Endothelial cell of umbilical vein (primary cell): ENCODE measurements at regions not wholly inside any gene's neighbourhood (a gene's known extent, or its start where the extent isn't known, plus 50 kb on each side); places are given as distances from the start of the nearest gene placed in this dataset.

Experiments used
- BruUV-seq: library from RNA; stranded (reverse); fragments of 400-500 nt; replicated peaks from 2 replicates; lab custom pipeline; 2021; lab: Mats Ljungman, UMichigan
- CTCF ChIA-PET: fragments of 300-600, 350-600 bp; sonication (Branson Sonifier 250); formaldehyde crosslinking; loops from one replicate; lab custom pipeline; 2021; ENCODE audit warnings: antibody characterized with exemption, inconsistent platforms; lab: Charles Lee
- POLR2A ChIA-PET: fragments of 300-600, 350-600 bp; sonication (Branson Sonifier 250); formaldehyde crosslinking; loops from one replicate; lab custom pipeline; 2021; ENCODE audit warnings: antibody characterized with exemption, inconsistent platforms; lab: Charles Lee
- DNase-seq: peaks from one replicate; pipeline ENCODE4 v3.0.0-alpha.2; 2011; ENCODE audit warnings: low read depth, low spot score
- FAIRE-seq: peaks from 2 replicates; lab custom pipeline; 2011; peaks lifted over from hg19 to GRCh38; lab: Jason Lieb, UNC
- H2AFZ ChIP-seq: 2 replicates; pipeline ENCODE4 v1.6.0; 2012; ENCODE audit warnings: low read depth, low read length, control low read depth, inconsistent platforms
- H3K27ac ChIP-seq: 2 replicates; pipeline ENCODE4 v1.5.1; 2011; ENCODE audit warnings: low read depth, mild to moderate bottlenecking, control low read depth, low read length, moderate library complexity; ENCODE audit not compliant: insufficient read depth
- H3K27me3 ChIP-seq, 2 experiments: 2 replicates each; pipeline versions ENCODE4 v1.6.0 to v1.6.1; 2011; ENCODE audit warnings: low read length in 2 of 2, mixed read lengths in 1 of 2; ENCODE audit not compliant: control insufficient read depth in 2 of 2, insufficient read depth in 2 of 2
- H3K36me3 ChIP-seq, 2 experiments: 2 replicates in 1 of 2; 3 replicates in 1 of 2; pipeline ENCODE4 v1.5.1; 2011; ENCODE audit warnings: low read length in 2 of 2, mild to moderate bottlenecking in 1 of 2, moderate library complexity in 1 of 2; ENCODE audit not compliant: control insufficient read depth in 2 of 2, insufficient read depth in 2 of 2; ENCODE audit errors: extremely low read depth in 1 of 2
- H3K4me1 ChIP-seq: 3 replicates; pipeline ENCODE4 v1.5.1; 2011; ENCODE audit warnings: mild to moderate bottlenecking, low read length; ENCODE audit not compliant: control insufficient read depth, insufficient read depth; ENCODE audit errors: extremely low read depth
- H3K4me2 ChIP-seq: 2 replicates; pipeline ENCODE4 v1.6.1; 2011; ENCODE audit warnings: low read length, control low read depth, mixed read lengths; ENCODE audit not compliant: insufficient read depth
- H3K4me3 ChIP-seq, 3 experiments: fragments of 200-600 bp in 1 of 3; sonication (generic), shearing (Covaris generic) in 1 of 3; replicated peaks in 1 of 3; 2 replicates each; pipeline ENCODE4 v1.5.1; 2011 to 2016; ENCODE audit warnings: control low read depth in 3 of 3, low read length in 3 of 3, mild to moderate bottlenecking in 2 of 3, inconsistent platforms in 1 of 3, low read depth in 1 of 3, moderate library complexity in 1 of 3; ENCODE audit not compliant: insufficient read depth in 1 of 3
- H3K79me2 ChIP-seq: 2 replicates; pipeline ENCODE4 v1.6.0; 2012; ENCODE audit warnings: low read length, inconsistent platforms; ENCODE audit not compliant: control insufficient read depth, insufficient read depth
- H3K9ac ChIP-seq: replicated peaks from 2 replicates; pipeline ENCODE3; 2011; ENCODE audit warnings: low read length, control low read depth; ENCODE audit not compliant: insufficient read depth; ENCODE audit errors: extremely low read depth
- H3K9me1 ChIP-seq: replicated peaks from 3 replicates; pipeline ENCODE4 v1.6.0; 2011; ENCODE audit warnings: mild to moderate bottlenecking, low read length; ENCODE audit not compliant: control insufficient read depth, insufficient read depth; ENCODE audit errors: extremely low read depth
- H3K9me3 ChIP-seq: replicated peaks from 2 replicates; pipeline ENCODE4 v1.5.1; 2012; ENCODE audit warnings: low read length, inconsistent platforms; ENCODE audit not compliant: control insufficient read depth, insufficient read depth
- H4K20me1 ChIP-seq: replicated peaks from 2 replicates; pipeline ENCODE3; 2011; ENCODE audit warnings: mild to moderate bottlenecking, low read length; ENCODE audit not compliant: control insufficient read depth, insufficient read depth; ENCODE audit errors: extremely low read depth
- CTCF ChIP-seq, 2 donors: IDR thresholded peaks; 1 replicate in 1 of 2; 2 replicates in 1 of 2; pipeline ENCODE4 v1.5.1; 2011; ENCODE audit warnings: low read length in 2 of 2, mild to moderate bottlenecking in 2 of 2, moderate library complexity in 2 of 2, control low read depth in 1 of 2, inconsistent platforms in 1 of 2, low read depth in 1 of 2; ENCODE audit not compliant: insufficient read depth in 1 of 2; ENCODE audit errors: extremely low read depth in 1 of 2
- EZH2 ChIP-seq: IDR thresholded peaks from 2 replicates; pipeline ENCODE4 v1.6.1; 2012; ENCODE audit warnings: borderline replicate concordance, low read depth, mild to moderate bottlenecking, moderate library complexity, low read length, inconsistent platforms; ENCODE audit not compliant: severe bottlenecking
- FOS ChIP-seq: IDR thresholded peaks from 2 replicates; pipeline ENCODE4 v1.6.1; 2011; ENCODE audit warnings: mild to moderate bottlenecking, low read length, moderate library complexity, borderline replicate concordance; ENCODE audit not compliant: insufficient read depth
- GATA2 ChIP-seq: IDR thresholded peaks from 2 replicates; pipeline ENCODE4 v1.7.0; 2011; ENCODE audit warnings: low read depth, mild to moderate bottlenecking, moderate library complexity, mixed read lengths, low read length; ENCODE audit not compliant: insufficient read length, insufficient read depth
- JUN ChIP-seq: IDR thresholded peaks from 2 replicates; pipeline ENCODE4 v1.6.1; 2011; ENCODE audit warnings: borderline replicate concordance, low read depth; ENCODE audit not compliant: insufficient read length, insufficient read depth
- MAX ChIP-seq: IDR thresholded peaks from 2 replicates; pipeline ENCODE4 v1.6.1; 2011; ENCODE audit not compliant: insufficient read depth, insufficient read length
- MYC ChIP-seq: IDR thresholded peaks from one replicate; pipeline ENCODE4 v1.6.1; 2011; ENCODE audit warnings: mild to moderate bottlenecking, low read depth, low read length
- POLR2A ChIP-seq: IDR thresholded peaks from 2 replicates; pipeline ENCODE4 v1.6.1; 2012; ENCODE audit warnings: low read depth, mild to moderate bottlenecking, control low read depth, low read length
- POLR2AphosphoS5 ChIP-seq: IDR thresholded peaks from 2 replicates; pipeline ENCODE4 v1.6.1; 2012; ENCODE audit warnings: low read depth, mild to moderate bottlenecking, control low read depth, low read length, moderate library complexity; ENCODE audit not compliant: insufficient read depth
- dilution Hi-C: fragments of 300-500 bp; cut with MboI; formaldehyde crosslinking; loops from one replicate; pipeline ENCODE4 v1.15.0; 2019; ENCODE audit warnings: low sequenced_read_pairs; ENCODE audit not compliant: extremely low pct_ligation_motif_present
- intact Hi-C: fragments of 100-400 bp; cut with micrococcal nuclease; formaldehyde crosslinking; loops from one replicate; pipeline ENCODE4 v1.10.0; 2022

GRCh38 chr3:159185443-159186050 lies 383.7 kb downstream of the MFSD1 start:
- intact Hi-C loops (no loop called here), dilution Hi-C loops (no loop called here)
- ChIA-PET CTCF (interaction anchor here (2.3 kb wide), 1 partner anchor 10 kb away, joined by 6 read pairs; no protein-coding TSS in a partner anchor), POLR2A (no interaction called here)
- Histone ChIP-seq H3K36me3 (no peaks in the 10 kb centered on the region), H2AFZ (no peak overlapping the region), H4K20me1 (no peaks in the 10 kb centered on the region), H3K4me1 (peaks cover 10% of the 10 kb centered on the region), H3K4me2 (no peak overlapping the region), H3K4me3 (no peak overlapping the region), H3K79me2 (no peaks in the 10 kb centered on the region), H3K9ac (no peak overlapping the region), H3K9me1 (no peaks in the 10 kb centered on the region), H3K27me3 (no peaks in the 10 kb centered on the region), H3K27ac (no peak overlapping the region), H3K9me3 (no peaks in the 10 kb centered on the region)
- TF ChIP-seq EZH2 (no peak), MYC (no peak), POLR2A (no peak), CTCF (IDR thresholded peaks at IDR 0.05; ENCODE audit: extremely low read depth in 1 of 2, insufficient read depth in 1 of 2, low read depth in 1 of 2, low read length in 2 of 2) (no peak), MAX (no peak), POLR2AphosphoS5 (no peak), FOS (no peak), GATA2 (no peak), JUN (no peak)
- FAIRE-seq = no peak
- BruUV-seq = no TSS peak
- no peak for DNase-seq
